Right ventricle myocardium inferior (tissue), 1 donor: ENCODE measurements at regions not wholly inside any gene's neighbourhood (a gene's known extent, or its start where the extent isn't known, plus 50 kb on each side); places are given as distances from the start of the nearest gene placed in this dataset.
"Not testable (repeated sequence)": the region's sequence is repeated elsewhere in the genome, so short reads cannot be mapped to it uniquely, and the experiment has no call there.

Experiments
- ATAC-seq: fragments of 200-7000 bp; cut with Tn5 transposase; one replicate; pipeline ENCODE4 v1.9.1; 2020; ENCODE audit warnings: mild to moderate bottlenecking, moderate library complexity
- DNase-seq: peaks from one replicate; pipeline ENCODE4 v3.0.0; 2021; ENCODE audit errors: missing footprints
- intact Hi-C: fragments of 100-400 bp; cut with DNase I; formaldehyde crosslinking; loops from one replicate; pipeline ENCODE4 v1.11.0; 2022
- donor health status: DM: no; HTN: yes; CAD: no; lungs with severe emphysema.

DNA sequence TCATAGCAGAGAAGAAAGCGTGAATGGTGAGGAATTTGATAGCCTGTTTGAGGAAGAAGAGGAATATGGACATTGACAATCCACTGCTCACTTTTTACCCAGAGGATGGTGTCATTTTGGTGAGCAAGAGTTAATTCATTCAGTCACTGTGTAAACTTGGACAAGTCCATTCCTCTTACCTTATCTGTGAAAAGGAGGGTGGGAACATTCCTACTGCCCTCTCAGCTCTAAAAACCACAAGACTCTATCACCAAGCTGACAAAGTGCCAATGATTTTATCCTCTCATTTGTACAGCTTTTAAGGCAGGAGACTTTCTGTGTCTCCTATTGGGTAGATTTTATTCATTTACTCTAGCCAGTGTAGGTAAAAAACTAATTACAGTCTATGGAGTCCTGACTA lies 103.8 kb downstream of the LUZP4 start:
- DNase-seq (no peak), ATAC-seq (no peak)
- intact Hi-C loops: no loop called here

DNA sequence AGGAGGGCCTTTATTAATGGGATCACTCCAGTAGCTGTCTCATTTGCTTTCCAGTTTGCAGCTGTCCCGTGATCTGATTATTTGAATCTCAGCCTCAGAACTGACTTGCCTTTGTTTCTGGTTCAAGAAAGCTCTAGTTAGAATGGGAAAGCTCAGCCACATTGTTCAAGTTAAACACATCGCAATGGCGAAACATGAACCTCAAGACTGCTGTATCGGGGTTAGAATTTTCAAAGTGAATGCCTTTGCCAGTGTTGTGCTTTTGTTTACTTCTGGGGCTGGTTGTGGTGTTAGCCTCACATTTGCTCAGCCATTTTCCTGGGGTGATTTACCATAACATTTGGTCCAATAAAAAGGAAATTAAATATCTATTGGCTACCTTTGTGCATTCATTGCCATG lies 105.3 kb downstream of the LUZP4 start:
- intact Hi-C loops, ATAC-seq: not testable (repeated sequence)

DNA sequence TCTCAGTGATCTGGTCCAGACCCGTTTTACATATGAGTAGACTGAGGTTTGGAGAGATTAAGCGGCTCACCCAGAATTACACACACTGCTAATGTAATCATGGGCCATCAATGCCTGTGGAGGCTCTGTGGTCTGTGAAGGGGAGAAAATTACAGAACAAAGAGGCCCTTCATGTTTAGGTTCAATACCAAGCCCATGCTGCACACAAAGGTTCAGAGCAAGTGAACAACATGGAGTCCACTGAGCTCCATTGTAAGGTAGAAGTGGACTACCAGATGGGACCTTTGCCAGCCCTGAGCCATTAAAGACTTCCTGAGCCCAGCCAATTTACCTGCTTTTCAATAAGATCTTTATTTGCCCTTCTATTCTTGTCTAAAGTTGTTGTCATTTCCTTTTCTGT lies 109.8 kb downstream of the LUZP4 start:
- ATAC-seq (no peak), DNase-seq (no peak)
- intact Hi-C loops: no loop called here

More for the DNA sequence above, 105.3 kb downstream of the LUZP4 start:
- not testable (repeated sequence) for DNase-seq

DNA sequence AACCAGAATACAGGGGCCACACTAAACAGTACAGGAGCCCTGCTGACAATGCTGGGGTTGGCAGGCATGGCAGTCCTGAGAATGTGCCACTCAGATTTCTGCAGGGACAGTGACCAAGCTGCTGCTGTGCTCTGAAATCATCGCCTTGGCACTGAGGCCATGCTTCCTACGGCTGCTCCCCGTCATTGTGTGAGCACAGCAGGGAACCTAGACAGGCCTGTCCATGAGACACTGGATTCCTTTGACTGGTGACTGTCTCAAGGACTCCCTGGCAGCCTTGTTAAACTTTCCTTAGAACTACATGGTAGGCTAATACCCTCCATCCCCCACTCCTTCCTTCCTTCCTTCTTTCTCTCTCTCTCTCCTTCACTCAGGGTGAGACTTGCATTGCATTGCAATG lies 111.4 kb downstream of the LUZP4 start:
- intact Hi-C loops: no loop called here
- DNase-seq (no peak), ATAC-seq (no peak)

DNA sequence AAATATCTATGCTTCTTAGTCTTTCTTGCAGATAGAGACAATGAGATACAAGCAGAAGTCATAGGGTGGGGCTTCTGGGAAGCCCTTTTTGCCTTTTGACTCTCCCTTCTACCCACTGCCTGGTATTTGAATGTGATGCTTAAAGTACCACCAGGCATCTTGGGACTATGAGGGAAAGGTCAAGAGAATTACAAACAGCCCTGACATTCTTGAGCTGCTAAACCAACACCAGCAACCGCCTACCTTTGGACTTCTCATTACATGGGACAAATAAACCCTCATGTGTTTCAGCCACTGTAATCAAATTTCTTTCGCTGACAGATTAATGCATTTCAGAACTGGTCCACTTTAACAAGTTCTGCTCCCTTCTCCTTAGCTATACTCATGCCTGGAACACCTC lies 112.8 kb downstream of the LUZP4 start:
- intact Hi-C loops: no loop called here
- ATAC-seq: no peak
- no peak for DNase-seq

DNA sequence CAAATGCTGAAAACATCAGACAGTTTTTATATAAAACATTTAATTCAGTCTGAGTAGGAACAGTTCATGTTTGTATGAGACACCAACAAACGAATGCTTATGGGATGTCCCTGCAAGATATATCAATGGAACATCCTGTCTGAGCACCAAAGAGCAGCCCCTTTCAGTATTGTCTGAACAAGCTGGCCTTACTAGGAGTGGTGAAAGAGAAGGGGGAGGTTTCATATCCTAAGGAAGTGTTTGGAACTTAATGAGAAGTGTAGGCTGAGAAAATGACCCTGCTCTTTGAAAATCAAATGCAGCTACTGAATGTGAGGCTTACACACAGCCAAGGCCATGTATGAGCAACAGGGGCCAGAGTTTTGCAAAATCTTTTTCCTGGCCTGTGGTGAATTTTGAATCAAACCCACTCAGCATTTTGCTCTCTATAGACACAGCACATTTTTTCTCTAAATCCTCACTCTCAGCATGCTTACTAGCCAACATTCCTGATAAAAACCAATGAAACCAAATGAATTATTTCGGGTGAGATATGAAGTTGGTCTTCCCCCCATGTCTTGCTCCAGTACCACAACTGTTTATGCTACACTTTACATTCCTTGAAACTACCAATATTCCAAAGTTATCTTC lies 119.4 kb downstream of the LUZP4 start:
- intact Hi-C loops: no loop called here
- DNase-seq (no peak), ATAC-seq (no peak)

DNA sequence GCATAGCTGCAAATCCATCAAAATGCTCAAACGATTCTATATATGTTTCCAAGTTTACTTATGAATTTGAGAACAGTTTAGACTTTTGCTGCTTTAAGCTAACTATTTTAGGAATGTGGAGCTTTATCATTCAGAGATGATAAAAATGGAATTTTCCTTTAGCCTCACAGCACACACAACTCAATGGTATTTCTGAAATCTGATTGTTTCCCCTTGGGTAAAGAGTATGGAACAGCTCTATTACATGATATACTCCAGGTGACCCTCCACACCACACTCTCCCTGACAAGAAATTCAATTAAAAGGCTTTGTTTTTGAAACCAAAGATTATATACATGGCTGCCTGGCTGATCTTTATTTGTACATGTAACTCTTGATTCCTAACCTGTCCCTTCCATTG lies 120.0 kb downstream of the LUZP4 start:
- DNase-seq (no peak), ATAC-seq (no peak)
- intact Hi-C loops: no loop called here

DNA sequence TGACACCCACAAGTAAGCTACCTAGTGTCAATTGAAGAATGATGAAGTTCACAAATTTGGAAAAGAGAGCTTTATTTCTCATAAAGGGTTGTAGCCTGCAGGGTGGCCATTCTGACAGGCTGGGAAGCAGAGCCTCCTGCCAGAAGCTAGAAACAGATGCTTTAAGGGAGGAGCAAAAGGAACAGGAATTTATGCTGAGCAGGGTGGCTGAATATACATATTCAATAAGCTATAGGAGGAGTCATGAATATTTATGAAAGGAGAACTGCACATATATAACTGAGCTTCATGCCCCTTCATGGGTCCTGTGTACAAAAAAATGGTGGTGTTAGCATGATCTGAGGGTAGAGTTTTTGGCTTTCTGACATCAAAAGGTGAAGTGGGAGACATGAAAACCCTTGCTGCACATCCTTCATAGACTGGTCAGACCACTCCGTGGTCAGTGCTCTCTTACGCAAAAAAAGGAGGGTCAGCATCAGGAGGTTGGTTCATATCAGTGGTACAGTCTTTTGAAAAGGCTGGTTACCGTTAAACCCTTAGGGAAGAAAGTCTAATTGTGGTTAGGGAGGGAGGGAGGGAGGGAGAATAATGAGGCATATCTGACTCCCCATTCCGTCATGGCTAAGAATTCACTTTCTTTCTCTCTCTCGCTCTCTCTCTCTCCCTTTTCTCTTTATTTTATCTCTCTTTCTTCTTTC lies 121.4 kb downstream of the LUZP4 start:
- no peak for ATAC-seq
- DNase-seq: no peak
- intact Hi-C loops: no loop called here

DNA sequence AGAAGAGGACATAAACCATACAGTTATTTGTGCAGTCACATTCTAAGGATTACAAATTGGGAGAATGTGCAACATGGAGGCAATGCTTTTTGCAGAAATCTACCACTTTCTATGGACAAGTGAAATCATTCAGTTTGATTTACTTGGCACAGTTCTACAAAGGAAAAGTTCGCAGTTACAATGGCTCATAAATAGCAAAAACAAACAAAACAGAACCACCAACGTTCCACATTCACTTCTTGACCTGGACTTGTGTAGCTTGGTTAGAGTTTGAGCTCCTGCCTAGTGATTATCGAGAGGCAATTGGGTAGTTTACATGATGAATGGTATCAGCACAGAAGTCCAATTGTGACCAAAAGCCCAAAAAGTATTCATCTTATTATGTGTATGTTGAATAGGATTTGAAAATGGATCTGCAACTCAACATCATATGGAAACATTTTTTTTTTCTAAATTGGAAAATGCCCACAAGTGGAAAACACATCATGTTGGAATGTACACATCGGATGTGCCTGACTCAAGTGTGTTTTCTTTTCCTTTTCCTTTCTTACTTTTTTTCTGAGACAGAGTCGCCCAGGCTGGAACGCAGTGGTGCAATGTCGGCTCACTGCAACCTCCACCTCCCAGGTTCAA lies 123.8 kb downstream of the LUZP4 start:
- intact Hi-C loops: no loop called here
- DNase-seq (no peak), ATAC-seq (no peak)

DNA sequence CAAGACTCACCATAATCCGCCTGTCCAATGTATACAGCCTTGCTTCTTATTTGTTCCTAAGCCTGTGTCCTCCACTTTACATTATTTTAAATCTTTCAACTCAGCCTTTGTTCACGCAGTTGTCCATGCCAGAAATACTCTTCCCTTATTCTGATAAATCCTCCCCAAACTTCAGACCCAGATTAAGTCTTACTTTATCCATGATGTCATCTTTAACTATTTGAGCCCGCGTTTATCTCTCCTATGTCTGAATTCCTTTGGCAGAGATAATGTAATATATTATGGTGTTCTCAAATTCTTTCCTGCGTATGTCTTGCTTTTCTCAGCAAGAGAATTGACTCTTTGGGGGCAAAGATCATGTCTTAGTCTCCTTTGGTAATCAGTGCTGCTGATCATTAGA lies 129.6 kb downstream of the LUZP4 start:
- intact Hi-C loops: no loop called here
- no peak for ATAC-seq
- DNase-seq: no peak

DNA sequence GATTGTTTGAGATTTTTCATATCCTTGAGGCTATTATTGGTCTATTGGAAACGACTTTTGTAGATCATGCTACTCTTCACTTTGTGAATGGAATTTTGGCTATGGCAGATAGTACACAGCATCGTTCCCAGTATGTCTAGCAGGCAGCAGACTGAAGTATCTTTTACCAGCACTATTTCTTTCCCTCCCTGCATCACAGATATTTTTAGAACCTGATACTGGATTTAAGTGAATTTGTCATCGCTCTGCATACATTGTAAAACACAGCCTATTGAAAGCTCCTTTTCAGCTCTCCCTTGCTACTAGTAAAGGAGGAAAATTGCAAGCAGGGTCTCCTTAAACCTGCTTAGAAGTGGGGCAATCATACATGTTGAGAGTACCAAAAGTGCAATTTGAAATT lies 133.6 kb downstream of the LUZP4 start:
- no peak for DNase-seq
- intact Hi-C loops: no loop called here
- no peak for ATAC-seq

DNA sequence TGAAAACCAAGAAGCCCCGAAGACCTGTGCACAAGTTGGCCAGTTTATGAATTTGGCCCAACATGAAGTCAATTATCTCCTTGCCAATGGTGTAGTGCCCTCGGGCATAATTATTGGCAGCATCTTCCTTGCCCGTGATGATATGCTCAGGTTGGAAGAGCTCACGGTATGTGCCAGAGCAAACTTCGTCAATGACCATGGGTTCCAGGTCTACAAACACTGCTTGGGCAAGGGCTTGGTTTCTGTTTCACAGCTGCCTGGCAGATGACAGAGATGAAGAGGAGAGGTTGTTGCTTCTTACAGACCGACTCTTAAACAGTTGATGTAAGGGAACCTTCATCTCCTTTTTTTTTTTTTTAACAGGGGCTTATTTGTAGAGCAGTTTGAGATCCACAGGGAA lies 135.6 kb upstream of the PLS3 start:
- ATAC-seq (no peak), DNase-seq (no peak)
- intact Hi-C loops: no loop called here

DNA sequence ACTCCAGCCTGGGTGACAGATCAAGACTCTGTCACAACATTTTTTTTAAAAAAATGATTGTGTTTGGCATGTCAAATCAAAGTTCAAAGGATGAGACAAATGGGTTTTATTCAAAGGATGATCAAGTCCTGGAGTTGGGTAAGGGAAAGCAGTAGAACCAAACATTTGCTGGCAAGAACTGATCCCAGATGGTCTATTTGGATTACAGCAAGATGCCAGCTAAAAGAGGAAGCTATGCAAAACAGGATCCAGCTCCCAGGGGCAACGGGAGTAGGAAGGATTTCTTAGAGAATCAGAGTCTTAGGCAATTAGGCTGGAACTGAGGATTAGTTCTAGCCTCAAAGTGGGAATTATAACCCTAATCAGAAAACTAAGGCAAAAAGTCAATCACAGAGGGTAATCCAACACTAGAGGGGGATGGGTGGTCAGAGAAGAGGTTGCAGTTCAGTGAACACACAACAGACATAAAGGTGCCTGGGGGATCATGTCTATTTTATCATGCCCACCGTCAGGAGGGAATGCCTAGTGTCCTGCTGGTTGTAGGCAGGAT lies 133.0 kb upstream of the PLS3 start:
- DNase-seq (no peak), ATAC-seq (no peak)
- intact Hi-C loops: no loop called here

DNA sequence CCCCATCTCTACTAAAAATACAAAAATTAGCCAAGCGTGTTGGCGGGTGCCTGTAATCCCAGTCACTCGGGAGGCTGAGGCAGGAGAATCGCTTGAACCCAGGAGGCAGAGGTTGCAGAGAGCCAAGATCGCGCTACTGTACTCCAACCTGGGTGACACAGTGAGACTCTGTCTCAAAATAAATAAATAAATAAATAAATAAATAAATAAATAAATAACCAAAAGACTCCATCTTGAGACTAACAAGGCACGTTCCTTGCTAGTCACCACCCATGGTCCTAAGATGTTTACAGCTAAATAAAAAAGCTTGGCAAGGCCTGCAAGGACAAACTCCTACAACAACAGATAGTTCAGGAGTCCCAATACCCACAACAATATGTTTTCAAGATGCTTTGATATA lies 126.1 kb upstream of the PLS3 start:
- not testable (repeated sequence) for ATAC-seq, DNase-seq
- intact Hi-C loops: loop anchor here (10.0 kb wide), 1 partner anchor 80 kb away; no protein-coding TSS in a partner anchor

DNA sequence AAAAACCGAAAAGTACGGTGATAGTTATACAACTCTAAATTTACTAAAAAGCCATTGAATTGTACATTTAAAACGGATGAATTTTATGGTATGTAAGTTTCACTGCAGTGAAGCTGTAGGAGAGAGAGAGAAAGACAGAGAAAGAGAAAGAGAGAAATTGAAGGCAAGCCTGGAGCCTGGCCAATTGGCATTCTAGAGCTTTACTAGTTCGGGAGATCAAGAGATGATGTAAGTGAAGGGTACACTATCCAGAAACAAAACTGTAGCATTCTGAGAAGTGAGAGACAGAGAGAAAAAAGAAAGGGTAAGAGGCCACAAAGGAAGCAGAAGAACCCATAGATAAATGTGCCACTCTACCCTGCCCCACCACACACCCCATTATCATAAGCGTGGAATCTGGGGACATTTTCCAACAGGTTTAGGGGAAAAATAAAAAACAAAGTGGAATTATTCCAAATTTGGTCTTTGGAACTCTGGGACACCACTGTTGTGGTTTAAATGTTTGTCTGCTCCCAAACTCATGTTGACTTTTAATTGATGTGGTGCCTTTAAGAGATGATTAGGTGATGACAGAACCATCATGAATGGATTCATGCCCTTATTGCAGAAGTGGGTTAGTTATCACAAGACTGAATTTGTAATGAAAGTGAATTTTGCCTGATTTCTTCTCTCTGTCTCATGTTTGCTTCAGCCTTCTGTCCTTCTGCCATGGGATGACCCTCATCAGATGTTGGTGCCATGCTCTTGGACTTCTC lies 123.0 kb upstream of the PLS3 start:
- ATAC-seq (no peak), DNase-seq (no peak)
- intact Hi-C loops: loop anchor here (10.0 kb wide), 1 partner anchor 83 kb away; no protein-coding TSS in a partner anchor

DNA sequence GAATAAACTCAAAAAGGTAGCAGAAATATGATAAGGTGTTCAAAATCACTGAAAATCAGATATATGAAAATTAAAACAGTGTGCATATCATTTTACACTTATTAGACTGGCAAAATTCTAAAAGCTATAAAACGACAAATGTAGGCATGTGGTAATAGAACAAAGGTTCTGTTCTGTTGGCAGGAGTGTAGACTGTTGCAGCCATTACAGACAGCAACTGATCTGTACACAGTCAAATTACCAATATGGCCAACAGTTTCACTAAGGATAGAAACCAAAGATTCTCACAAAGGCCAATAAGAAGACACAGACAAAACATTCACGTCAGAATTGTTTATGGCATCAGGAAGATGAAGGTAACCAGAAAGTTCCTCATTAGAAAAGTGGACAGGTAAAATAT lies 112.8 kb upstream of the PLS3 start:
- intact Hi-C loops: no loop called here
- no peak for ATAC-seq

DNA sequence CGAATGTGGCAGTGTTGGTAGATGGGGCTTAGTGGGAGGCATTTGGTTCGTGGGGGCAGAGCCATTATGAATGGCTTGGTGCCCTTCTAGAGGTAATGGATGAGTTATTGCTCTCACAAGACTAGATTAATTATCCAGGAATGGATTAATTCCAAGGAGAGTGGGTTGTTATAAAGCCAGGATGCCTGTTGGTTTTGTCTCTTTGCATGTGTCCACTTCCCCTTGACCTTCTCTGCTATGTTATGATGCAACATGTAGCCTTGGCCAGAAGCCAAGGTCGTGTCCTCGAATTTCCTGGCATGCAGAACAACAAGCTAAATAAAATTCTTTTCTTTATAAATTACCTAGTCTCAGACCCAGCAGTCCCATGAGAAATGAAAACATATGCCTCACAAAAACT lies 111.2 kb upstream of the PLS3 start:
- intact Hi-C loops: no loop called here
- ATAC-seq (no peak), DNase-seq (peak; percentile 81)

More for the DNA sequence above, 112.8 kb upstream of the PLS3 start:
- no peak for DNase-seq

DNA sequence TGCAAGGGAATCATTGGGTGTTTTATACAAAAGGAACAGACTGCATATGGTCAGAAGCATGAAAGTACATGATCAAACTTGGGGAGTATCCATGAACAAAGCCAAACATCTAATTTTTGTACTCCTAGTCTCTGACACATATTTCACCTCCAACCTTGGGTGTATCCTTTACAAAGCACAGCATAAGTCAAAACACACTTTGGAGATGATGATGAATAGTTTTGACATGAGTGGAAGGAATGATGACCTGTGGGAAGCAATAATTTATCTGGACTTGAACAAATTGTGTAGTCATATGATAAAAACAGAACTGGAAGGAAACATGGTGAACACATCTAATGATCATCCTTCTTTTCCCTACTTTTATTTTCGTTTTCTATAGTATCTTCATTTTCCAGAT lies 108.7 kb upstream of the PLS3 start:
- intact Hi-C loops: no loop called here
- DNase-seq (no peak), ATAC-seq (no peak)
